ENCODE measurements at regions not wholly inside any gene's neighbourhood (a gene's known extent, or its start where the extent isn't known, plus 50 kb on each side); places are given as distances from the start of the nearest gene placed in this dataset.

- Histone ChIP-seq H3K9me3 (ENCODE audit: severe bottlenecking) (no peaks in the 10 kb centered on the region), H3K36me3 (no peaks in the 10 kb centered on the region), H3K27ac (no peak overlapping the region), H3K27me3 (ENCODE audit: insufficient read depth, low read depth, severe bottlenecking) (no peaks in the 10 kb centered on the region), H3K4me3 (ENCODE audit: low read depth, low read length) (no peak overlapping the region)
- DNase-seq = no peak
- TF ChIP-seq CTCF (IDR thresholded peaks at IDR 0.05; ENCODE audit: low read depth, low read length) = no peak
Observed at GRCh38 chr16:50422926-50423325, 54.1 kb upstream of the BRD7 start.

- H3K36me3 ChIP-seq = no peaks in the 10 kb centered on the region
- H3K9me3 ChIP-seq (ENCODE audit: severe bottlenecking) = peaks cover 6% of the 10 kb centered on the region
- H3K4me3 ChIP-seq (ENCODE audit: low read depth, low read length) = no peak overlapping the region
- H3K27me3 ChIP-seq (ENCODE audit: insufficient read depth, low read depth, severe bottlenecking) = no peaks in the 10 kb centered on the region
- no peak for DNase-seq
- TF ChIP-seq CTCF (IDR thresholded peaks at IDR 0.05; ENCODE audit: low read depth, low read length) = no peak
- H3K27ac ChIP-seq = no peak overlapping the region
Observed at GRCh38 chr16:50419116-50419515, 50.3 kb upstream of the BRD7 start.

Data from WERI-Rb-1 (cell line).